ENCODE measurements at regions not wholly inside any gene's neighbourhood (a gene's known extent, or its start where the extent isn't known, plus 50 kb on each side); places are given as distances from the start of the nearest gene placed in this dataset.

DNA sequence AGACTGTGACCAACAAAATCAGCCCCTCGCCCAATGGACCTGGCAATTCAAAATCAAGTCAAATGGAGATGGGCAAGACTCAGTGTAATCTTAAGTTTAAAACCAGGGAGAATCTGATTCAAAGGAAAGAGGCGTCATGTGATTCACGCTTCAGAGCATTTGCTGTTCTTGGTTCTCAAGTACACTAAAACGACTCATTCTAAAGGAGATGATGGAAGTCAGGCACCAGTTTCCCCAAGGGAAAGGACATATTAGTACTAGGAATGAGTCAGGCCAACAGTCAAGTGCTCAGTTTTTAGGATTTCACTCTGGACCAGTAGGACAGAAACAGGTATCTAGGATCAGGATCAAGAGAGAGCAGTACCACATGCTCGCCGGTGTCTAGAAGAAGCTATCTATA, 429.6 kb downstream of the PLPP3 start (continued):
- TF ChIP-seq, protein P1, sequence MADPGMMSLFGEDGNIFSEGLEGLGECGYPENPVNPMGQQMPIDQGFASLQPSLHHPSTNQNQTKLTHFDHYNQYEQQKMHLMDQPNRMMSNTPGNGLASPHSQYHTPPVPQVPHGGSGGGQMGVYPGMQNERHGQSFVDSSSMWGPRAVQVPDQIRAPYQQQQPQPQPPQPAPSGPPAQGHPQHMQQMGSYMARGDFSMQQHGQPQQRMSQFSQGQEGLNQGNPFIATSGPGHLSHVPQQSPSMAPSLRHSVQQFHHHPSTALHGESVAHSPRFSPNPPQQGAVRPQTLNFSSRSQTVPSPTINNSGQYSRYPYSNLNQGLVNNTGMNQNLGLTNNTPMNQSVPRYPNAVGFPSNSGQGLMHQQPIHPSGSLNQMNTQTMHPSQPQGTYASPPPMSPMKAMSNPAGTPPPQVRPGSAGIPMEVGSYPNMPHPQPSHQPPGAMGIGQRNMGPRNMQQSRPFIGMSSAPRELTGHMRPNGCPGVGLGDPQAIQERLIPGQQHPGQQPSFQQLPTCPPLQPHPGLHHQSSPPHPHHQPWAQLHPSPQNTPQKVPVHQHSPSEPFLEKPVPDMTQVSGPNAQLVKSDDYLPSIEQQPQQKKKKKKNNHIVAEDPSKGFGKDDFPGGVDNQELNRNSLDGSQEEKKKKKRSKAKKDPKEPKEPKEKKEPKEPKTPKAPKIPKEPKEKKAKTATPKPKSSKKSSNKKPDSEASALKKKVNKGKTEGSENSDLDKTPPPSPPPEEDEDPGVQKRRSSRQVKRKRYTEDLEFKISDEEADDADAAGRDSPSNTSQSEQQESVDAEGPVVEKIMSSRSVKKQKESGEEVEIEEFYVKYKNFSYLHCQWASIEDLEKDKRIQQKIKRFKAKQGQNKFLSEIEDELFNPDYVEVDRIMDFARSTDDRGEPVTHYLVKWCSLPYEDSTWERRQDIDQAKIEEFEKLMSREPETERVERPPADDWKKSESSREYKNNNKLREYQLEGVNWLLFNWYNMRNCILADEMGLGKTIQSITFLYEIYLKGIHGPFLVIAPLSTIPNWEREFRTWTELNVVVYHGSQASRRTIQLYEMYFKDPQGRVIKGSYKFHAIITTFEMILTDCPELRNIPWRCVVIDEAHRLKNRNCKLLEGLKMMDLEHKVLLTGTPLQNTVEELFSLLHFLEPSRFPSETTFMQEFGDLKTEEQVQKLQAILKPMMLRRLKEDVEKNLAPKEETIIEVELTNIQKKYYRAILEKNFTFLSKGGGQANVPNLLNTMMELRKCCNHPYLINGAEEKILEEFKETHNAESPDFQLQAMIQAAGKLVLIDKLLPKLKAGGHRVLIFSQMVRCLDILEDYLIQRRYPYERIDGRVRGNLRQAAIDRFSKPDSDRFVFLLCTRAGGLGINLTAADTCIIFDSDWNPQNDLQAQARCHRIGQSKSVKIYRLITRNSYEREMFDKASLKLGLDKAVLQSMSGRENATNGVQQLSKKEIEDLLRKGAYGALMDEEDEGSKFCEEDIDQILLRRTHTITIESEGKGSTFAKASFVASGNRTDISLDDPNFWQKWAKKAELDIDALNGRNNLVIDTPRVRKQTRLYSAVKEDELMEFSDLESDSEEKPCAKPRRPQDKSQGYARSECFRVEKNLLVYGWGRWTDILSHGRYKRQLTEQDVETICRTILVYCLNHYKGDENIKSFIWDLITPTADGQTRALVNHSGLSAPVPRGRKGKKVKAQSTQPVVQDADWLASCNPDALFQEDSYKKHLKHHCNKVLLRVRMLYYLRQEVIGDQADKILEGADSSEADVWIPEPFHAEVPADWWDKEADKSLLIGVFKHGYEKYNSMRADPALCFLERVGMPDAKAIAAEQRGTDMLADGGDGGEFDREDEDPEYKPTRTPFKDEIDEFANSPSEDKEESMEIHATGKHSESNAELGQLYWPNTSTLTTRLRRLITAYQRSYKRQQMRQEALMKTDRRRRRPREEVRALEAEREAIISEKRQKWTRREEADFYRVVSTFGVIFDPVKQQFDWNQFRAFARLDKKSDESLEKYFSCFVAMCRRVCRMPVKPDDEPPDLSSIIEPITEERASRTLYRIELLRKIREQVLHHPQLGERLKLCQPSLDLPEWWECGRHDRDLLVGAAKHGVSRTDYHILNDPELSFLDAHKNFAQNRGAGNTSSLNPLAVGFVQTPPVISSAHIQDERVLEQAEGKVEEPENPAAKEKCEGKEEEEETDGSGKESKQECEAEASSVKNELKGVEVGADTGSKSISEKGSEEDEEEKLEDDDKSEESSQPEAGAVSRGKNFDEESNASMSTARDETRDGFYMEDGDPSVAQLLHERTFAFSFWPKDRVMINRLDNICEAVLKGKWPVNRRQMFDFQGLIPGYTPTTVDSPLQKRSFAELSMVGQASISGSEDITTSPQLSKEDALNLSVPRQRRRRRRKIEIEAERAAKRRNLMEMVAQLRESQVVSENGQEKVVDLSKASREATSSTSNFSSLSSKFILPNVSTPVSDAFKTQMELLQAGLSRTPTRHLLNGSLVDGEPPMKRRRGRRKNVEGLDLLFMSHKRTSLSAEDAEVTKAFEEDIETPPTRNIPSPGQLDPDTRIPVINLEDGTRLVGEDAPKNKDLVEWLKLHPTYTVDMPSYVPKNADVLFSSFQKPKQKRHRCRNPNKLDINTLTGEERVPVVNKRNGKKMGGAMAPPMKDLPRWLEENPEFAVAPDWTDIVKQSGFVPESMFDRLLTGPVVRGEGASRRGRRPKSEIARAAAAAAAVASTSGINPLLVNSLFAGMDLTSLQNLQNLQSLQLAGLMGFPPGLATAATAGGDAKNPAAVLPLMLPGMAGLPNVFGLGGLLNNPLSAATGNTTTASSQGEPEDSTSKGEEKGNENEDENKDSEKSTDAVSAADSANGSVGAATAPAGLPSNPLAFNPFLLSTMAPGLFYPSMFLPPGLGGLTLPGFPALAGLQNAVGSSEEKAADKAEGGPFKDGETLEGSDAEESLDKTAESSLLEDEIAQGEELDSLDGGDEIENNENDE (IDR thresholded peaks at IDR 0.05; ENCODE audit: insufficient replicate concordance, low read length) = no peak
- TF ChIP-seq EZH2 (IDR thresholded peaks at IDR 0.05; ENCODE audit: low read depth, low read length, severe bottlenecking) (no peak), TAF1 (IDR thresholded peaks at IDR 0.05; ENCODE audit: low read depth, low read length) (no peak), BRCA1 (IDR thresholded peaks at IDR 0.05; ENCODE audit: low read depth, low read length) (no peak), RNF2 (IDR thresholded peaks at IDR 0.05; ENCODE audit: borderline replicate concordance, low read depth, low read length, missing control alignments, poor library complexity, severe bottlenecking) (no peak), SUZ12 (IDR thresholded peaks at IDR 0.05; ENCODE audit: low read length) (no peak)
- TF ChIP-seq, protein P2, sequence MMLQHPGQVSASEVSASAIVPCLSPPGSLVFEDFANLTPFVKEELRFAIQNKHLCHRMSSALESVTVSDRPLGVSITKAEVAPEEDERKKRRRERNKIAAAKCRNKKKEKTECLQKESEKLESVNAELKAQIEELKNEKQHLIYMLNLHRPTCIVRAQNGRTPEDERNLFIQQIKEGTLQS (IDR thresholded peaks at IDR 0.05; ENCODE audit: insufficient read depth, low read depth, low read length) = no peak
